Astrocyte (in vitro differentiated cells and primary cell): ENCODE measurements at regions not wholly inside any gene's neighbourhood (a gene's known extent, or its start where the extent isn't known, plus 50 kb on each side); places are given as distances from the start of the nearest gene placed in this dataset.

Source experiments
- DNase-seq: peaks from one replicate; pipeline ENCODE4 v3.0.0-alpha.2; 2010; ENCODE audit warnings: low read depth
- FAIRE-seq: peaks from 2 replicates; lab custom pipeline; 2011; peaks lifted over from hg19 to GRCh38; lab: Jason Lieb, UNC
- H2AFZ ChIP-seq: 2 replicates; pipeline ENCODE4 v1.6.0; 2012; ENCODE audit warnings: low read depth, low read length, inconsistent platforms
- H3K27ac ChIP-seq: 2 replicates; pipeline ENCODE4 v1.5.1; 2011; ENCODE audit warnings: low read depth, low read length, inconsistent platforms
- H3K27me3 ChIP-seq: 2 replicates; pipeline ENCODE4 v1.6.0; 2011; ENCODE audit warnings: low read length, inconsistent platforms; ENCODE audit not compliant: insufficient read depth
- H3K36me3 ChIP-seq: 2 replicates; pipeline ENCODE4 v1.5.1; 2011; ENCODE audit warnings: low read length, inconsistent platforms; ENCODE audit not compliant: insufficient read depth
- H3K4me1 ChIP-seq: 2 replicates; pipeline ENCODE4 v1.5.1; 2011; ENCODE audit warnings: low read length, inconsistent platforms; ENCODE audit not compliant: insufficient read depth
- H3K4me2 ChIP-seq: 2 replicates; pipeline ENCODE4 v1.6.0; 2012; ENCODE audit warnings: low read length, inconsistent platforms
- H3K4me3 ChIP-seq: 2 replicates; pipeline ENCODE4 v1.5.1; 2011; ENCODE audit warnings: low read depth, mild to moderate bottlenecking, low read length, inconsistent platforms; ENCODE audit not compliant: insufficient read depth
- H3K79me2 ChIP-seq: 2 replicates; pipeline ENCODE4 v1.6.0; 2012; ENCODE audit warnings: mild to moderate bottlenecking, low read length, inconsistent platforms; ENCODE audit not compliant: insufficient read depth
- H3K9ac ChIP-seq: 2 replicates; pipeline ENCODE4 v1.6.0; 2012; ENCODE audit warnings: mild to moderate bottlenecking, low read length, inconsistent platforms
- H3K9me3 ChIP-seq: 2 replicates; pipeline ENCODE4 v1.5.1; 2012; ENCODE audit warnings: low read depth, mild to moderate bottlenecking, low read length, inconsistent platforms; ENCODE audit not compliant: insufficient read depth
- H4K20me1 ChIP-seq: 2 replicates; pipeline ENCODE4 v1.6.0; 2012; ENCODE audit warnings: low read length, inconsistent platforms; ENCODE audit not compliant: insufficient read depth
- H3K27ac Mint-ChIP-seq: one replicate; pipeline ENCODE4 v1.8.0; 2021; ENCODE audit warnings: mild to moderate bottlenecking, mixed read lengths; ENCODE audit not compliant: unreplicated experiment
- H3K27me3 Mint-ChIP-seq: one replicate; pipeline ENCODE4 v1.8.0; 2021; ENCODE audit warnings: low read depth, mixed read lengths; ENCODE audit not compliant: unreplicated experiment
- H3K36me3 Mint-ChIP-seq: one replicate; pipeline ENCODE4 v1.8.0; 2021; ENCODE audit warnings: low read depth, mixed read lengths; ENCODE audit not compliant: unreplicated experiment
- H3K4me1 Mint-ChIP-seq: one replicate; pipeline ENCODE4 v1.8.0; 2021; ENCODE audit warnings: low read depth, mixed read lengths; ENCODE audit not compliant: unreplicated experiment
- H3K4me3 Mint-ChIP-seq: one replicate; pipeline ENCODE4 v1.8.0; 2021; ENCODE audit warnings: mild to moderate bottlenecking, moderate library complexity, mixed read lengths; ENCODE audit not compliant: unreplicated experiment
- H3K9me3 Mint-ChIP-seq: one replicate; pipeline ENCODE4 v1.8.0; 2021; ENCODE audit warnings: mild to moderate bottlenecking, mixed read lengths; ENCODE audit not compliant: unreplicated experiment
- EZH2 ChIP-seq: IDR thresholded peaks from 2 replicates; pipeline ENCODE4 v1.6.1; 2012; ENCODE audit warnings: mild to moderate bottlenecking, low read length, inconsistent platforms; ENCODE audit not compliant: insufficient read depth
- TF ChIP-seq, protein P1 (sequence below): IDR thresholded peaks from 2 replicates; pipeline ENCODE4 v1.5.1; 2011; ENCODE audit warnings: low read depth, mild to moderate bottlenecking, inconsistent platforms, low read length, moderate library complexity; ENCODE audit not compliant: insufficient read depth

DNA sequence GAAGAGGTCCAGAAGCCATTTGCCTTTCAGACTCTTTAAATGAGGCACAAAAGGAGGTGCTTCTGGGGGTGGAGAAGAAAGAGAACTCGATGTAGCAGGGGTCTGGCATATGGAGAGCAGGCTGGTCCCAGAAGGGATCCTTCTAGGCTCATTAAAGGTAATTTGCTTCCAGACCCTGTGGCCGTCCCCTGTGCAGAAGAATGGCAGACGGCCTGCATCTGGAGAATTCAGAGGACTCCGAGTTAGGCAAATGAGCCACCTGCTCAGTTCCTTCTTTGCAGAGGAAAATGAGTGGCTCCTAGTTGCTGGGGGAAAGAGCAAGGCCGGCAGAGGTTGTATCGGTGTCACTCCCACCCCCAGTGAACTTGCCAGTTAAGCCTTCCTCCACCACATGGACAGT lies 73.8 kb upstream of the FAM180A start:
- no peak overlapping the region for H2AFZ ChIP-seq
- Mint-ChIP-seq H3K9me3 (no peaks in the 10 kb centered on the region), H3K4me1 (peaks cover 2% of the 10 kb centered on the region), H3K27ac (no peak overlapping the region), H3K27me3 (peaks cover 11% of the 10 kb centered on the region), H3K36me3 (peaks cover 3% of the 10 kb centered on the region), H3K4me3 (no peak overlapping the region)
- H4K20me1 ChIP-seq, result no peaks in the 10 kb centered on the region
- H3K4me3 ChIP-seq, result no peak overlapping the region
- no peak overlapping the region for H3K9ac ChIP-seq
- H3K4me2 ChIP-seq, result no peak overlapping the region
- no peaks in the 10 kb centered on the region for H3K4me1 ChIP-seq
- no peaks in the 10 kb centered on the region for H3K36me3 ChIP-seq
- H3K27me3 ChIP-seq, result peaks cover 2% of the 10 kb centered on the region
- no peaks in the 10 kb centered on the region for H3K9me3 ChIP-seq
- TF ChIP-seq, protein P1, sequence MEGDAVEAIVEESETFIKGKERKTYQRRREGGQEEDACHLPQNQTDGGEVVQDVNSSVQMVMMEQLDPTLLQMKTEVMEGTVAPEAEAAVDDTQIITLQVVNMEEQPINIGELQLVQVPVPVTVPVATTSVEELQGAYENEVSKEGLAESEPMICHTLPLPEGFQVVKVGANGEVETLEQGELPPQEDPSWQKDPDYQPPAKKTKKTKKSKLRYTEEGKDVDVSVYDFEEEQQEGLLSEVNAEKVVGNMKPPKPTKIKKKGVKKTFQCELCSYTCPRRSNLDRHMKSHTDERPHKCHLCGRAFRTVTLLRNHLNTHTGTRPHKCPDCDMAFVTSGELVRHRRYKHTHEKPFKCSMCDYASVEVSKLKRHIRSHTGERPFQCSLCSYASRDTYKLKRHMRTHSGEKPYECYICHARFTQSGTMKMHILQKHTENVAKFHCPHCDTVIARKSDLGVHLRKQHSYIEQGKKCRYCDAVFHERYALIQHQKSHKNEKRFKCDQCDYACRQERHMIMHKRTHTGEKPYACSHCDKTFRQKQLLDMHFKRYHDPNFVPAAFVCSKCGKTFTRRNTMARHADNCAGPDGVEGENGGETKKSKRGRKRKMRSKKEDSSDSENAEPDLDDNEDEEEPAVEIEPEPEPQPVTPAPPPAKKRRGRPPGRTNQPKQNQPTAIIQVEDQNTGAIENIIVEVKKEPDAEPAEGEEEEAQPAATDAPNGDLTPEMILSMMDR, result no peak
- TF ChIP-seq EZH2, result no peak
- no peak overlapping the region for H3K27ac ChIP-seq
- H3K79me2 ChIP-seq, result no peaks in the 10 kb centered on the region
- DNase-seq, result no peak
- FAIRE-seq, result no peak

DNA sequence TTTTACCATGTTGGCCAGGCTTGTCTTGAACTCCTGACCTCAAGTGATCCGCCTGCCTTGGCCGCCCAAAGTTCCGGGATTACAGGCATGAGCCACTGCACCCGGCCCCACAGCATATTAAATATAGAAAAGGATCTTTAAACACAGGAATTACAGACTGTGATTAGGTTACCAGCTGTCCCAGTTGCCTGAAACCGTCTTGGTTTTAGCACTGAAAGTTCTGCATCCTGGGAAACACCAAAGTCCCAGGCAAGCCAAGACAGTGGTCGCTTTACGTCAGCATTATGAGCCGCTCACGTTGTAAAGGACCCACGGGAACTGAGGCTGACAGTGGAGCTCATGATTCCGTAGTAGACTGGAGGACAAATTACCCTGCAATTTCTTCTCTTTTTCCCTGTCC lies 69.0 kb upstream of the FAM180A start:
- Histone ChIP-seq H4K20me1 (no peaks in the 10 kb centered on the region), H3K9me3 (no peaks in the 10 kb centered on the region), H3K79me2 (no peaks in the 10 kb centered on the region), H3K27me3 (peaks cover 2% of the 10 kb centered on the region), H3K9ac (no peak overlapping the region), H3K4me2 (no peak overlapping the region), H3K4me3 (no peak overlapping the region), H3K4me1 (no peaks in the 10 kb centered on the region), H2AFZ (no peak overlapping the region), H3K27ac (no peak overlapping the region), H3K36me3 (no peaks in the 10 kb centered on the region)
- H3K4me1 Mint-ChIP-seq, result no peaks in the 10 kb centered on the region
- FAIRE-seq, result no peak
- H3K27me3 Mint-ChIP-seq, result peaks cover 19% of the 10 kb centered on the region
- H3K4me3 Mint-ChIP-seq, result no peak overlapping the region
- peaks cover 3% of the 10 kb centered on the region for H3K36me3 Mint-ChIP-seq
- no peak overlapping the region for H3K27ac Mint-ChIP-seq
- no peak for DNase-seq
- H3K9me3 Mint-ChIP-seq, result no peaks in the 10 kb centered on the region
- TF ChIP-seq, protein P1, result no peak
- no peak for TF ChIP-seq EZH2

DNA sequence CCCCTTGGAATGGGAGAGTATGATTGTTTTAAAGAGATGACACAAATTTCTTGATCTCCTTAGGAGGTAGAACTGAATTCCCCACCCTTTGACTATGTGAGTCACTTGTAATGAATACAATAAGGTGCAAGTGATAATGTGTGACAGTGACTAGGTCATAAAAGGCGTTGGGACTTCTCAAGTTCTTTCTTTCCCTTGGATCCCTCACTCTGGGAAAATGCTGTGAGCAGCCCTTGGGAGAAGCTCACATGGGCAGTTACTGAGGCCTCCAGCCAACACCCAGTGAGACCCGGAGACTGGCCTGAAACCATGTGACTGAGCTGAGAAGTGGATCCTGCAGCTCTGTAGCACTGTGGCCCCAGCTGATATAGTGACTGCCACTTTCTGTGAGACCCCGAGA lies 66.4 kb upstream of the FAM180A start:
- Mint-ChIP-seq H3K4me1 (no peaks in the 10 kb centered on the region), H3K27me3 (peaks cover 26% of the 10 kb centered on the region), H3K27ac (no peak overlapping the region), H3K4me3 (no peak overlapping the region), H3K36me3 (peaks cover 3% of the 10 kb centered on the region), H3K9me3 (peaks cover 1% of the 10 kb centered on the region)
- TF ChIP-seq, protein P1, result no peak
- TF ChIP-seq EZH2, result no peak
- Histone ChIP-seq H4K20me1 (no peaks in the 10 kb centered on the region), H3K36me3 (no peaks in the 10 kb centered on the region), H3K4me3 (no peak overlapping the region), H3K9ac (no peak overlapping the region), H3K27me3 (peaks cover 2% of the 10 kb centered on the region), H3K4me2 (no peak overlapping the region), H3K9me3 (no peaks in the 10 kb centered on the region), H2AFZ (no peak overlapping the region), H3K4me1 (no peaks in the 10 kb centered on the region), H3K79me2 (no peaks in the 10 kb centered on the region), H3K27ac (no peak overlapping the region)
- FAIRE-seq (no peak), DNase-seq (no peak)
